GM12878 (cell line): ENCODE measurements at regions not wholly inside any gene's neighbourhood (a gene's known extent, or its start where the extent isn't known, plus 50 kb on each side); places are given as distances from the start of the nearest gene placed in this dataset.

ENCODE experiments used
- ATAC-seq: fragments of 200-7000 bp; cut with Tn5 transposase; 3 replicates; pipeline ENCODE4 v1.9.1; 2020; ENCODE audit warnings: mild to moderate bottlenecking, moderate library complexity
- BruUV-seq: library from RNA; stranded (reverse); fragments of 400-500 nt; replicated peaks from 2 replicates; lab custom pipeline; 2021; lab: Mats Ljungman, UMichigan
- CTCF ChIA-PET: fragments of 300-600 bp; sonication (Branson Sonifier 250); formaldehyde crosslinking; extraction: SDS; loops from one replicate; lab custom pipeline; 2021; ENCODE audit warnings: inconsistent platforms; lab: Yijun Ruan, JAX
- POLR2A ChIA-PET: fragments of 350-600 bp; formaldehyde crosslinking; extraction: SDS; loops from one replicate; lab custom pipeline; 2021; ENCODE audit warnings: inconsistent platforms; lab: Charles Lee
- RAD21 ChIA-PET: fragments of 300-600 bp; sonication (Branson Sonifier 250); formaldehyde crosslinking; loops from one replicate; lab custom pipeline; 2023; ENCODE audit warnings: antibody characterized with exemption; ENCODE audit not compliant: unreplicated experiment; lab: Charles Lee
- SMC1A ChIA-PET: fragments of 300-600 bp; sonication (Branson Sonifier 250); formaldehyde crosslinking; loops from one replicate; lab custom pipeline; 2023; ENCODE audit not compliant: unreplicated experiment, uncharacterized antibody; lab: Charles Lee
- DNase-seq: peaks from one replicate; pipeline ENCODE4 v3.0.0-alpha.2; 2011; ENCODE audit warnings: low read depth, low spot score
- FAIRE-seq: peaks from 3 replicates; lab custom pipeline; 2011; peaks lifted over from hg19 to GRCh38; lab: Jason Lieb, UNC
- H2AFZ ChIP-seq: 2 replicates; pipeline ENCODE4 v1.6.0; 2011; ENCODE audit warnings: low read depth, low read length, control low read depth; ENCODE audit not compliant: control insufficient read depth
- H3K27ac ChIP-seq: 2 replicates; pipeline ENCODE4 v1.5.1; 2011; ENCODE audit warnings: control low read depth; ENCODE audit not compliant: control insufficient read depth, insufficient read depth
- H3K27me3 ChIP-seq, 2 experiments: replicated peaks in 1 of 2; 2 replicates each; pipeline versions ENCODE4 v1.6.0 to v1.6.1; 2011; ENCODE audit warnings: low read length in 1 of 2; ENCODE audit not compliant: control insufficient read depth in 2 of 2, insufficient read depth in 2 of 2
- H3K36me3 ChIP-seq, 2 experiments: 2 replicates each; pipeline ENCODE4 v1.5.1; 2011; ENCODE audit warnings: low read length in 1 of 2; ENCODE audit not compliant: control insufficient read depth in 2 of 2, insufficient read depth in 2 of 2
- H3K4me1 ChIP-seq: 2 replicates; pipeline ENCODE4 v1.6.1; 2011; ENCODE audit warnings: mild to moderate bottlenecking, low read length, moderate library complexity, mixed read lengths; ENCODE audit not compliant: control insufficient read depth, insufficient read depth
- H3K4me2 ChIP-seq: 2 replicates; pipeline ENCODE4 v1.6.0; 2011; ENCODE audit warnings: control low read depth; ENCODE audit not compliant: control insufficient read depth, insufficient read depth
- H3K4me3 ChIP-seq: fragments of 200-600 bp; sonication (generic); 2 replicates; pipeline ENCODE4 v1.5.1; 2016
- H3K79me2 ChIP-seq: 2 replicates; pipeline ENCODE4 v1.6.0; 2011; ENCODE audit warnings: low read length; ENCODE audit not compliant: control insufficient read depth, insufficient read depth
- H3K9ac ChIP-seq: 2 replicates; pipeline ENCODE4 v1.8.0; 2011; ENCODE audit warnings: low read length, control low read depth, mixed read lengths; ENCODE audit not compliant: control insufficient read depth, insufficient read depth
- H3K9me3 ChIP-seq: replicated peaks from 3 replicates; pipeline ENCODE4 v1.5.1; 2011; ENCODE audit warnings: mild to moderate bottlenecking, low read length; ENCODE audit not compliant: control insufficient read depth, insufficient read depth
- H4K20me1 ChIP-seq: 2 replicates; pipeline ENCODE4 v1.6.0; 2011; ENCODE audit not compliant: control insufficient read depth, insufficient read depth
- CREM ChIP-seq: IDR thresholded peaks from 2 replicates; pipeline ENCODE4 v1.6.1; 2014; ENCODE audit warnings: antibody characterized with exemption, low read depth
- EZH2 ChIP-seq: IDR thresholded peaks from 2 replicates; pipeline ENCODE4 v1.6.1; 2012; ENCODE audit warnings: low read depth, mild to moderate bottlenecking, control low read depth, inconsistent platforms, low read length, borderline replicate concordance; ENCODE audit not compliant: control insufficient read depth
- HSF1 ChIP-seq: fragments of 150-350 bp; IDR thresholded peaks from 2 replicates; pipeline ENCODE4 v1.6.1; 2014; ENCODE audit warnings: mild to moderate bottlenecking, low read depth, low read length
- IRF5 ChIP-seq: fragments of 450-650 bp; IDR thresholded peaks from 2 replicates; pipeline ENCODE4 v1.6.1; 2017; ENCODE audit warnings: borderline replicate concordance
- MLLT1 ChIP-seq: fragments of 450-650 bp; IDR thresholded peaks from 2 replicates; pipeline ENCODE4 v1.6.1; 2016; ENCODE audit warnings: mild to moderate bottlenecking
- NFYB ChIP-seq: IDR thresholded peaks from 2 replicates; pipeline ENCODE4 v1.6.1; 2011; ENCODE audit warnings: low read depth, mild to moderate bottlenecking, low read length, improper control_type of control experiment, moderate library complexity; ENCODE audit not compliant: insufficient read depth
- POLR2A ChIP-seq: IDR thresholded peaks from 2 replicates; pipeline ENCODE4 v1.6.1; 2011; ENCODE audit warnings: low read depth, mild to moderate bottlenecking, low read length
- RAD21 ChIP-seq: IDR thresholded peaks from 2 replicates; pipeline ENCODE4 v1.6.1; 2011; ENCODE audit warnings: mild to moderate bottlenecking, low read depth, low read length, moderate library complexity; ENCODE audit not compliant: insufficient read depth
- RBBP5 ChIP-seq: fragments of 200-600 bp; sonication (generic); conservative IDR thresholded peaks from 2 replicates; pipeline ENCODE4 v1.6.1; 2016
- REST ChIP-seq: IDR thresholded peaks from 2 replicates; pipeline ENCODE4 v1.6.1; 2012; ENCODE audit warnings: mild to moderate bottlenecking, low read depth, low read length
- RUNX3 ChIP-seq: IDR thresholded peaks from 2 replicates; pipeline ENCODE4 v1.6.1; 2012; ENCODE audit warnings: low read length, inconsistent platforms
- STAT3 ChIP-seq: IDR thresholded peaks from 2 replicates; pipeline ENCODE4 v1.6.1; 2011; ENCODE audit warnings: low read depth, low read length, improper control_type of control experiment
- SUPT20H ChIP-seq: IDR thresholded peaks from 2 replicates; pipeline ENCODE4 v1.6.1; 2011; ENCODE audit warnings: low read depth, mild to moderate bottlenecking, low read length, moderate library complexity, borderline replicate concordance; ENCODE audit not compliant: control insufficient read depth
- TCF3 ChIP-seq: IDR thresholded peaks from 2 replicates; pipeline ENCODE4 v1.6.1; 2012; ENCODE audit warnings: low read depth, mild to moderate bottlenecking, low read length, borderline replicate concordance; ENCODE audit not compliant: insufficient read depth
- TCF7 ChIP-seq: IDR thresholded peaks from 2 replicates; pipeline ENCODE4 v1.6.1; 2014; ENCODE audit warnings: antibody characterized with exemption, borderline replicate concordance
- ZNF217 ChIP-seq: fragments of 450-650 bp; IDR thresholded peaks from 2 replicates; pipeline ENCODE4 v1.6.1; 2017; ENCODE audit warnings: antibody characterized with exemption, mild to moderate bottlenecking
- ZNF274 ChIP-seq: IDR thresholded peaks from one replicate; pipeline ENCODE4 v1.8.0; 2011; ENCODE audit not compliant: insufficient read length, insufficient read depth
- ZSCAN29 ChIP-seq: fragments of 450-650 bp; IDR thresholded peaks from 2 replicates; pipeline ENCODE4 v1.6.1; 2017; ENCODE audit warnings: mild to moderate bottlenecking, moderate library complexity
- ZZZ3 ChIP-seq: IDR thresholded peaks from 2 replicates; pipeline ENCODE4 v1.6.1; 2011; ENCODE audit warnings: low read depth; ENCODE audit not compliant: control insufficient read depth, insufficient read length
- WGBS: methylation state at CpG from one replicate; pipeline ENCODE4 v1.1.6; 2016; ENCODE audit warnings: low lambda C conversion rate; ENCODE audit not compliant: insufficient replicate concordance, insufficient coverage; ENCODE audit errors: missing lambda C conversion rate; 5-methylcytosine and 5-hydroxymethylcytosine counted together
- in situ Hi-C: fragments of 300-500 bp; cut with MboI; formaldehyde crosslinking; loops from 9 replicates; pipeline ENCODE4 v1.14.3; 2018; ENCODE audit warnings: mixed read lengths
- intact Hi-C: fragments of 100-400 bp; cut with micrococcal nuclease; formaldehyde crosslinking; loops from one replicate; pipeline ENCODE4 v1.14.2; 2022; ENCODE audit not compliant: unreplicated experiment

GRCh38 chr2:198219292-198219691 is 414.9 kb downstream of the PLCL1 start:
- no peak for DNase-seq
- no peak for FAIRE-seq
- Histone ChIP-seq H3K27me3 (no peaks in the 10 kb centered on the region), H3K27ac (no peak overlapping the region), H3K9ac (no peak overlapping the region), H3K79me2 (no peaks in the 10 kb centered on the region), H3K36me3 (no peaks in the 10 kb centered on the region), H2AFZ (no peak overlapping the region), H3K4me2 (no peak overlapping the region), H4K20me1 (no peaks in the 10 kb centered on the region), H3K4me1 (no peaks in the 10 kb centered on the region), H3K9me3 (no peaks in the 10 kb centered on the region), H3K4me3 (no peak overlapping the region)
- intact Hi-C loops (no loop called here), in situ Hi-C loops (no loop called here)
- no peak for ATAC-seq
- WGBS, result 46% methylated on average over 2 of the region's 2 CpGs
- RAD21 ChIA-PET, result no interaction called here
- SMC1A ChIA-PET, result interaction anchor here (4.1 kb wide), 1 partner anchor 10 kb away, joined by 15 read pairs; no protein-coding TSS in a partner anchor
- POLR2A ChIA-PET, result no interaction called here
- TF ChIP-seq EZH2 (no peak), RBBP5 (no peak), RUNX3 (no peak), STAT3 (no peak), SUPT20H (no peak), ZNF274 (no peak), ZSCAN29 (no peak), ZNF217 (no peak), TCF3 (no peak), NFYB (no peak), HSF1 (no peak), MLLT1 (no peak), POLR2A (no peak), RAD21 (no peak), IRF5 (no peak), ZZZ3 (no peak), TCF7 (no peak), CREM (no peak), REST (no peak)
- BruUV-seq, result no TSS peak
- CTCF ChIA-PET, result no interaction called here
